ENCODE measurements at regions not wholly inside any gene's neighbourhood (a gene's known extent, or its start where the extent isn't known, plus 50 kb on each side); places are given as distances from the start of the nearest gene placed in this dataset.
"Not testable (repeated sequence)": the region's sequence is repeated elsewhere in the genome, so short reads cannot be mapped to it uniquely, and the experiment has no call there.

DNA sequence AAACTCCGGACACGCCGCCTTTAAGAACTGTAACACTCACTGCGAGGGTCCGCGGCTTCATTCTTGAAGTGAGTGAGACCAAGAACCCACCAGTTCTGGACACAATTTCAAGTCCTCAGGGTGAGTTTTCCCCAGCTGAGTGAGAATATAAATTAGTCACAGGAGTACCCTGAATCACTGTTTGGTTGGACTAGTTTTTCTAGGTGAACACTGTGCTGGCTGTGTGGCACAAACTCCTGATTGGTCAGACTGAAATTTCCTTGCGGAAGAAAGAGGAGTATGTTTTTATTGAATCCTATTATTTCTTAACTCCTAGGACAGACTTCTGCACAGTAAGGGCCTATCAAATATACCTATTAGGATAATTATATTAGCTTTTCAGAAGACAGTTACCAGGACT is 288.1 kb upstream of the UBE2E3 start:
- in situ Hi-C loops (cut with MboI), result no loop called here
- Histone ChIP-seq H3K36me3 (ENCODE audit: low read depth) (no peaks in the 10 kb centered on the region), H3F3A (ENCODE audit: insufficient read depth) (no peaks in the 10 kb centered on the region), H2AFZ (no peak overlapping the region), H3K4me1 (ENCODE audit: insufficient read depth) (peaks cover 24% of the 10 kb centered on the region), H3K9ac (no peak overlapping the region), H4K20me1 (ENCODE audit: insufficient read depth) (no peaks in the 10 kb centered on the region), H3K4me3 (no peak overlapping the region), H3K9me2 (ENCODE audit: insufficient read depth) (no peaks in the 10 kb centered on the region), H3K27ac (no peak overlapping the region), H3K4me2 (ENCODE audit: unreplicated experiment) (no peak overlapping the region), H3K9me3 (ENCODE audit: low read depth) (no peaks in the 10 kb centered on the region), H3K79me2 (ENCODE audit: insufficient read depth) (no peaks in the 10 kb centered on the region), H3K27me3 (replicated peaks; ENCODE audit: insufficient read depth) (no peaks in the 10 kb centered on the region)
- TF ChIP-seq EZH2phosphoT487 (IDR thresholded peaks at IDR 0.05; ENCODE audit: insufficient read depth, low read depth), result no peak
- TF ChIP-seq EZH2 (IDR thresholded peaks at IDR 0.05; ENCODE audit: insufficient read depth, poor library complexity, severe bottlenecking), result no peak
- 87 to 90% methylated on average over 7 of the region's 7 CpGs for WGBS, 2 experiments (ENCODE audit: low coverage in 1 of 2, low lambda C conversion rate in 2 of 2, missing lambda C conversion rate in 2 of 2)
- DNase-seq, result no peak

DNA sequence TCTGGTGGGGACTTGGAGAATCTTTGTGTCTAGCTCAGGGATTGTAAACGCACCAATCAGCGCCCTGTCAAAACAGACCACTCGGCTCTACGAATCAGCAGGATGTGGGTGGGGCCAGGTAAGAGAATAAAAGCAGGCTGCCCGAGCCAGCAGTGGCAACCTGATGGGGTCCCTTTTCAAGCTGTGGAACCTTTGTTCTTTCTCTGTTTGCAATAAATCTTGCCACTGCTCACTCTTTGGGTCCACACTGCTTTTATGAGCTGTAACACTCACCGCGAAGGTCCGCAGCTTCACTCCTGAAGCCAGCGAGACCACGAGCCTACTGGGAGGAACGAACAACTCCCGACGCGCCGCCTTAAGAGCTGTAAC is 288.6 kb upstream of the UBE2E3 start:
- whole genome bisulfite sequencing, 2 experiments (ENCODE audit: low coverage in 1 of 2, low lambda C conversion rate in 2 of 2, missing lambda C conversion rate in 2 of 2), result 89 to 97% methylated on average over 12 to 15 of the region's 15 CpGs
- DNase-seq; H3K79me2 ChIP-seq (ENCODE audit: insufficient read depth); H2AFZ ChIP-seq; H3K27me3 ChIP-seq (replicated peaks; ENCODE audit: insufficient read depth); H3K9me2 ChIP-seq (ENCODE audit: insufficient read depth); H3K4me3 ChIP-seq; in situ Hi-C loops (cut with MboI); H3K4me2 ChIP-seq (ENCODE audit: unreplicated experiment); H4K20me1 ChIP-seq (ENCODE audit: insufficient read depth); H3K36me3 ChIP-seq (ENCODE audit: low read depth); H3K9ac ChIP-seq; H3F3A ChIP-seq (ENCODE audit: insufficient read depth); H3K9me3 ChIP-seq (ENCODE audit: low read depth); H3K27ac ChIP-seq: not testable (repeated sequence)
- H3K4me1 ChIP-seq (ENCODE audit: insufficient read depth), result peaks cover 24% of the 10 kb centered on the region

DNA sequence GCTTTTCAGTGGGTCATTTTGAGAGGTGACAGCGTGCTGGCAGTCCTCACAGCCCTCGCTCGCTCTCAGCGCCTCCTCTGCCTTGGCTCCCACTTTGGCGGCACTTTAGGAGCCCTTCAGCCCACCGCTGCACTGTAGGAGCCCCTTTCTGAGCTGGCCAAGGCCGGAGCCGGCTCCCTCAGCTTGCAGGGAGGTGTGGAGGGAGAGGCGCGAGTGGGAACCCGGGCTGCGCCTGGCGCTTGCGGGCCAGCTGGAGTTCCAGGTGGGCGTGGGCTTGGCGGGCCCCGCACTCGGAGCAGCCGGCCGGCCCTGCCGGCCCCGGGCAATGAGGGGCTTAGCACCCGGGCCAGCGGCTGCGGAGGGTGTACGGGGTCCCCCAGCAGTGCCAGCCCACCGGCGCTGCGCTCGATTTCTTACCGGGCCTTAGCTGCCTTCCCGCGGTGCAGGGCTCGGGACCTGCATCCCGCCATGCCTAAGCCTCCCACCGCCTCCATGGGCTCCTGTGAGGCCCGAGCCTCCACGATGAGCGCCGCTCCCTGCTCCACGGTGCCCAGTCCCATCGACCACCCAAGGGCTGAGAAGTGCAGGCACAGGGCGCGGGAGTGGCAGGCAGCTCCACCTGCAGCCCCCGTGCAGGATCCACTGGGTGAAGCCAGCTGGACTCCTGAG is 289.1 kb upstream of the UBE2E3 start:
- H3K27me3 ChIP-seq (replicated peaks; ENCODE audit: insufficient read depth); H3K4me2 ChIP-seq (ENCODE audit: unreplicated experiment); H3K79me2 ChIP-seq (ENCODE audit: insufficient read depth); in situ Hi-C loops (cut with MboI); H3K36me3 ChIP-seq (ENCODE audit: low read depth); H4K20me1 ChIP-seq (ENCODE audit: insufficient read depth); DNase-seq; H3K4me3 ChIP-seq; H2AFZ ChIP-seq; H3F3A ChIP-seq (ENCODE audit: insufficient read depth); H3K9me2 ChIP-seq (ENCODE audit: insufficient read depth); H3K9ac ChIP-seq; H3K9me3 ChIP-seq (ENCODE audit: low read depth): not testable (repeated sequence)
- Histone ChIP-seq H3K27ac (0 out of 2 replicates have a peak overlapping the region, but pooled peaks have one; percentile 16), H3K4me1 (ENCODE audit: insufficient read depth) (peaks cover 24% of the 10 kb centered on the region)
- 93 to 94% methylated on average over 16 to 44 of the region's 45 CpGs for WGBS, 2 experiments (ENCODE audit: low coverage in 1 of 2, low lambda C conversion rate in 2 of 2, missing lambda C conversion rate in 2 of 2)

DNA sequence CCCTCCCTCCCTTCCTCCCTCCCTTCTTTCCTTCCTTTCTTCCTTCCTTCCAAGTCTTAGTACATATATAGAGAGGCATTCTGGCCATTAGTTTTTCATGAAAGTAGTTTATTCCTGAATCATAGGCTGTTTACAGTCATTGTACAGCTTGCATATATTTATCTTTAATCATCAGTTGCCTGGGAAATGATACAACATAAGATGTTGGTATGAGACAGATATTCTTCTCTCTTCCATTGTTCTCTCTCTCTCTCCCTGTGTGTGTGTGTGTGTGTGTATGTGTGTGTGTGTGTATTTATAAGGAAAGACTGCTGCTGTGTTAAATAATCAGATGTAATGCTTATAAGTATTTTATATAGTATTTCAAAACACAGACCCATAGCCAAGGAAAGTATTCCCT is 289.8 kb upstream of the UBE2E3 start:
- no peak overlapping the region for H3K4me2 ChIP-seq (ENCODE audit: unreplicated experiment)
- peak overlapping the region; percentile 22; the same call in 1 of the 2 replicates for H3K27ac ChIP-seq
- no peak overlapping the region for H3K9ac ChIP-seq
- no peaks in the 10 kb centered on the region for H3K79me2 ChIP-seq (ENCODE audit: insufficient read depth)
- H4K20me1 ChIP-seq (ENCODE audit: insufficient read depth), result no peaks in the 10 kb centered on the region
- no peak overlapping the region for H2AFZ ChIP-seq
- no peak overlapping the region for H3K4me3 ChIP-seq
- no peak for TF ChIP-seq EZH2phosphoT487 (IDR thresholded peaks at IDR 0.05; ENCODE audit: insufficient read depth, low read depth)
- no peak for TF ChIP-seq EZH2 (IDR thresholded peaks at IDR 0.05; ENCODE audit: insufficient read depth, poor library complexity, severe bottlenecking)
- DNase-seq, result peak; percentile 76
- no peaks in the 10 kb centered on the region for H3K9me3 ChIP-seq (ENCODE audit: low read depth)
- H3K4me1 ChIP-seq (ENCODE audit: insufficient read depth), result peaks cover 20% of the 10 kb centered on the region
- H3F3A ChIP-seq (ENCODE audit: insufficient read depth), result no peaks in the 10 kb centered on the region
- no peaks in the 10 kb centered on the region for H3K36me3 ChIP-seq (ENCODE audit: low read depth)
- H3K9me2 ChIP-seq (ENCODE audit: insufficient read depth), result no peaks in the 10 kb centered on the region
- no peaks in the 10 kb centered on the region for H3K27me3 ChIP-seq (replicated peaks; ENCODE audit: insufficient read depth)
- in situ Hi-C loops (cut with MboI), result no loop called here

DNA sequence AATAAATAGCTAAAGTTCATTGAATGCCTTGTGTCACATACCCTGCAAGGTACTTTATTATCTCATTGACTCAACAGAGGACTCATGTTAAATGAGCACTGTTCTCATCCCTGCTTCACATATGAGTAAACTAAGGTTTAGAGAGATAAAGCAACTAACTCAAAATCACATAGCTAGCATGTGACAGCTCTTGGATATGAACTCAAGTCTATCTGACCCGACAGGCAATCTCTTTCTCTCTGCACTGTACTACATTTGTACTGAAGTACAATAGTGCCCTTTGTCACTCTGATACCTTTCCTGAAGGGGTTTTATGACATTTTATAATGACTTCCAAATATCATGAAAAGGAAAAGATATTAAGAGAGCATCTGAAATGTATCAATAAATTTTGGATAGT is 297.5 kb upstream of the UBE2E3 start:
- in situ Hi-C loops (cut with MboI), result no loop called here
- no peaks in the 10 kb centered on the region for H3K9me3 ChIP-seq (ENCODE audit: low read depth)
- no peak for DNase-seq
- H3K27ac ChIP-seq, result no peak overlapping the region
- H4K20me1 ChIP-seq (ENCODE audit: insufficient read depth), result no peaks in the 10 kb centered on the region
- H3K4me2 ChIP-seq (ENCODE audit: unreplicated experiment), result no peak overlapping the region
- H3K27me3 ChIP-seq (replicated peaks; ENCODE audit: insufficient read depth), result no peaks in the 10 kb centered on the region
- H3K4me1 ChIP-seq (ENCODE audit: insufficient read depth), result peaks cover 7% of the 10 kb centered on the region
- no peaks in the 10 kb centered on the region for H3K36me3 ChIP-seq (ENCODE audit: low read depth)
- H3K4me3 ChIP-seq, result no peak overlapping the region
- TF ChIP-seq EZH2phosphoT487 (IDR thresholded peaks at IDR 0.05; ENCODE audit: insufficient read depth, low read depth) (no peak), EZH2 (IDR thresholded peaks at IDR 0.05; ENCODE audit: insufficient read depth, poor library complexity, severe bottlenecking) (no peak)
- H3K9ac ChIP-seq, result no peak overlapping the region
- H3F3A ChIP-seq (ENCODE audit: insufficient read depth), result no peaks in the 10 kb centered on the region
- H2AFZ ChIP-seq, result no peak overlapping the region
- H3K79me2 ChIP-seq (ENCODE audit: insufficient read depth), result no peaks in the 10 kb centered on the region
- 89 to 94% methylated on average over 1 of the region's 1 CpG for WGBS, 2 experiments (ENCODE audit: low coverage in 1 of 2, low lambda C conversion rate in 2 of 2, missing lambda C conversion rate in 2 of 2)
- H3K9me2 ChIP-seq (ENCODE audit: insufficient read depth), result no peaks in the 10 kb centered on the region
